NCI-H345 treated with DMSO at 0.1 percent for 48 hours (cell line): ENCODE measurements at regions not wholly inside any gene's neighbourhood (a gene's known extent, or its start where the extent isn't known, plus 50 kb on each side); places are given as distances from the start of the nearest gene placed in this dataset.
"Not testable (repeated sequence)": the region's sequence is repeated elsewhere in the genome, so short reads cannot be mapped to it uniquely, and the experiment has no call there.

Source experiments
- DNase-seq: peaks from one replicate; lab custom pipeline; 2025; ENCODE audit not compliant: unreplicated experiment; lab: John Stamatoyannopoulos, UW

- DNase-seq: no peak
These were observed 452.3 kb upstream of the PTGER4 start for GRCh38 chr5:40227366-40227765.

GRCh38 chr5:40226906-40227305 lies 452.8 kb upstream of the PTGER4 start:
- DNase-seq: no peak

- DNase-seq: not testable (repeated sequence)
These were observed 454.6 kb upstream of the PTGER4 start for GRCh38 chr5:40225147-40225546.

GRCh38 chr5:40224421-40224820 lies 455.3 kb upstream of the PTGER4 start:
- DNase-seq: no peak

- no peak for DNase-seq
These were observed 455.8 kb upstream of the PTGER4 start for GRCh38 chr5:40223884-40224402.

GRCh38 chr5:40221796-40222195 lies 457.9 kb upstream of the PTGER4 start:
- no peak for DNase-seq

GRCh38 chr5:40221255-40221654 lies 458.5 kb upstream of the PTGER4 start:
- no peak for DNase-seq

GRCh38 chr5:40220260-40220659 lies 459.5 kb upstream of the PTGER4 start:
- DNase-seq: no peak

- no peak for DNase-seq
These were observed 462.2 kb upstream of the PTGER4 start for GRCh38 chr5:40217553-40217952.

GRCh38 chr5:40210694-40211093 lies 469.0 kb upstream of the PTGER4 start:
- no peak for DNase-seq

- DNase-seq: no peak
These were observed 473.7 kb upstream of the PTGER4 start for GRCh38 chr5:40206030-40206429.

- DNase-seq: no peak
These were observed 475.6 kb upstream of the PTGER4 start for GRCh38 chr5:40204144-40204543.

- no peak for DNase-seq
These were observed 476.8 kb upstream of the PTGER4 start for GRCh38 chr5:40202814-40203440.

GRCh38 chr5:40198736-40199135 lies 481.0 kb upstream of the PTGER4 start:
- no peak for DNase-seq

- not testable (repeated sequence) for DNase-seq
These were observed 484.1 kb upstream of the PTGER4 start for GRCh38 chr5:40195574-40195973.

GRCh38 chr5:40191150-40191549 lies 488.6 kb upstream of the PTGER4 start:
- no peak for DNase-seq

- no peak for DNase-seq
These were observed 507.0 kb upstream of the PTGER4 start for GRCh38 chr5:40172721-40173120.

GRCh38 chr5:40171971-40172370 lies 507.7 kb upstream of the PTGER4 start:
- no peak for DNase-seq

GRCh38 chr5:40167283-40167682 lies 512.4 kb upstream of the PTGER4 start:
- no peak for DNase-seq

- DNase-seq: no peak
These were observed 512.9 kb upstream of the PTGER4 start for GRCh38 chr5:40166802-40167201.

- DNase-seq: no peak
These were observed 513.7 kb upstream of the PTGER4 start for GRCh38 chr5:40165789-40166728.
